ENCODE measurements at regions not wholly inside any gene's neighbourhood (a gene's known extent, or its start where the extent isn't known, plus 50 kb on each side); places are given as distances from the start of the nearest gene placed in this dataset.

DNA sequence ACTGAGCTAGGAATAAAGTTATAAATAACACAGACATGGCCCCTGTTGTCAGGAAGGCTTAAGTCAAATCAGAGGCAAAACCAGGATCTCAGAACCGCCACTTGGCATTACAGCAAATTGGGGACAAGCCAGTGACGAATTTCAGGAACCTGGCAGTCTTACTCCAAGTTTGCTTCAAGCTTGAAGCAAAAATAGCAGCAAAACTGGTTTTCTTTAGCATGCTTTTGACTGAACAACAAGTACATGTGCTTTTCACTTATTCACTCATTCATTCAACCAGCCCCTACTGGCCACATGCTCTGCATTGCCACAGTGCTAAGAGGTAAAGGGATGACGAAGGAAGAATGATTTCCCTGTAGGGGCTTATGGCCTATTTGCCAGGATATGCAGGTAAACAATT lies 253.9 kb upstream of the PPARGC1A start:
- TF ChIP-seq CTCF (IDR thresholded peaks at IDR 0.05): no peak
- intact Hi-C loops (cut with DNase I, micrococcal nuclease): no loop called here
- no peaks in the 10 kb centered on the region for H3K36me3 ChIP-seq (ENCODE audit: low read depth)
- DNase-seq (no peak), ATAC-seq (no peak)
- peaks cover 6% of the 10 kb centered on the region for H3K4me1 ChIP-seq (ENCODE audit: low read depth)
- no peaks in the 10 kb centered on the region for H3K9me3 ChIP-seq
- no peak overlapping the region for H3K4me3 ChIP-seq

DNA sequence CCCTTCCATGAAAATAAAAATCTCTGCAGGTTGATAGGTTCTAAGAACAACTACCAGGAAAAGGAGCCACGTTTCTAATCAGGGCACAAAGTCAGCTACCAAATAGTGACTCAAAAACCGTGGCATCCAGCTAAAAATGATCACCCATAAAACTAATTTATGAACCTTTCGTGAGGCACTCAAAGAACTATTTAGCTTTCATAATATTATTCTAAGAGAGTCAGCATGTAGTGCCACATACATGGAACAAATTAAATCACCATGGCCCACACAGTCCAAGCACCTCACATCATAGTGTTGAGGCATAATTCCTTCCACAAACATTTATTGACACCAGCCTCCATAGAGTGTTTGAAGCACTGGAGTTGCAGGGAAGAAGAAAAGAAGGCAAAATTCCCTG lies 252.0 kb upstream of the PPARGC1A start:
- no peak for ATAC-seq
- Histone ChIP-seq H3K36me3 (ENCODE audit: low read depth) (no peaks in the 10 kb centered on the region), H3K4me1 (ENCODE audit: low read depth) (peaks cover 11% of the 10 kb centered on the region), H3K4me3 (no peak overlapping the region), H3K9me3 (no peaks in the 10 kb centered on the region)
- no peak for DNase-seq
- intact Hi-C loops (cut with DNase I, micrococcal nuclease): no loop called here
- TF ChIP-seq CTCF (IDR thresholded peaks at IDR 0.05): no peak

DNA sequence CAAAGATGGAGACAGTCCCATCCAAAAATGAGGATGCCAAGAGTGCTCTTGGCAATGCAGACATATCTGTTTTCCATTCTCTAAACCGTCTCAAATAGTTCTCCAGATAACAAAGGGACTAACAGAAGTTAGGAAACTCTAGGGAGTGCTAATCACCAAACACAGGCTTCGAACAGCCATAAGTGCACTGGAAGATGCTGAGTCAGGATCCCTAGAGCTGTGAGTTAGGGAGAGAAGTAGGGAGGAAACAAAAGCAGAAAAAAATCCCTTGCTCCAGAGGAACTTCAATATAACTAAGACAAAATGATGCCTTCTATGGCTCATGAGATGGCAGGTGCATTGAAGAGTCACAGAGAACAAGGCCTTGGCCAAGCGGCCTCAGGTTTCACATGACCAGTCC lies 251.0 kb upstream of the PPARGC1A start:
- TF ChIP-seq CTCF (IDR thresholded peaks at IDR 0.05): no peak
- Histone ChIP-seq H3K36me3 (ENCODE audit: low read depth) (no peaks in the 10 kb centered on the region), H3K9me3 (no peaks in the 10 kb centered on the region), H3K4me1 (ENCODE audit: low read depth) (peaks cover 11% of the 10 kb centered on the region), H3K4me3 (no peak overlapping the region)
- no peak for ATAC-seq
- intact Hi-C loops (cut with DNase I, micrococcal nuclease): no loop called here
- DNase-seq: no peak

GRCh38 chr4:24137671-24138601 lies 248.1 kb upstream of the PPARGC1A start:
- ATAC-seq: peak; percentile 96
- no peak for TF ChIP-seq CTCF (IDR thresholded peaks at IDR 0.05)
- DNase-seq: peak; percentile 55 to 83 (median 70)
- intact Hi-C loops (cut with DNase I, micrococcal nuclease): no loop called here
- Histone ChIP-seq H3K9me3 (no peaks in the 10 kb centered on the region), H3K4me3 (no peak overlapping the region), H3K4me1 (ENCODE audit: low read depth) (peaks cover 11% of the 10 kb centered on the region), H3K36me3 (ENCODE audit: low read depth) (no peaks in the 10 kb centered on the region)

- H3K4me1 ChIP-seq (ENCODE audit: low read depth): no peaks in the 10 kb centered on the region
- no peaks in the 10 kb centered on the region for H3K9me3 ChIP-seq
- ATAC-seq: no peak
- no peak for DNase-seq
- intact Hi-C loops (cut with DNase I, micrococcal nuclease): no loop called here
- no peaks in the 10 kb centered on the region for H3K36me3 ChIP-seq (ENCODE audit: low read depth)
- H3K4me3 ChIP-seq: no peak overlapping the region
- no peak for TF ChIP-seq CTCF (IDR thresholded peaks at IDR 0.05)
These were observed 242.3 kb upstream of the PPARGC1A start for GRCh38 chr4:24131954-24132673.
